ENCODE measurements at regions not wholly inside any gene's neighbourhood (a gene's known extent, or its start where the extent isn't known, plus 50 kb on each side); places are given as distances from the start of the nearest gene placed in this dataset.
"Not testable (repeated sequence)": the region's sequence is repeated elsewhere in the genome, so short reads cannot be mapped to it uniquely, and the experiment has no call there.

DNA sequence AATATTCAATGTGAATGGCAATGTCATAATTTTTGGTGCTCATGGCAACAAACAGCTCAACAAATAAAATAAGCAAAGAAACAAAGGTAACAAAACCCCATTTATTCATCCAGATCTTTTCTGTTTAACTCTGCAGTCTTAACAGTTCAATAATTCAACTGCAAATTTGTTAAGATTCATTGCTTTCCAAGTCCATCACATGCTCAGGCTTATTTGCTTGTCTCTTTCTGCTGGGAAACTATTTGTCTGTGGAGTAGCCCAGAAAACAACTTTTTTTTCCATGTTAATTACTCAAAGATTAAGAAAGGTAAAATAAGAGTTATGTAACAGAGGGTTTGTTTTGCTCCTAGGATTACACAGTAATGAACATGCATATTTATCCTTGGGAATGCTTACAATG lies 92.6 kb upstream of the PNPT1 start:
- Histone ChIP-seq H3K27me3 (no peaks in the 10 kb centered on the region), H3K4me1 (no peaks in the 10 kb centered on the region), H3K36me3 (no peaks in the 10 kb centered on the region), H3K4me3 (no peak overlapping the region), H3K9me3 (no peaks in the 10 kb centered on the region), H3K27ac (no peak overlapping the region)
- DNase-seq: no peak
- TF ChIP-seq, protein P1, sequence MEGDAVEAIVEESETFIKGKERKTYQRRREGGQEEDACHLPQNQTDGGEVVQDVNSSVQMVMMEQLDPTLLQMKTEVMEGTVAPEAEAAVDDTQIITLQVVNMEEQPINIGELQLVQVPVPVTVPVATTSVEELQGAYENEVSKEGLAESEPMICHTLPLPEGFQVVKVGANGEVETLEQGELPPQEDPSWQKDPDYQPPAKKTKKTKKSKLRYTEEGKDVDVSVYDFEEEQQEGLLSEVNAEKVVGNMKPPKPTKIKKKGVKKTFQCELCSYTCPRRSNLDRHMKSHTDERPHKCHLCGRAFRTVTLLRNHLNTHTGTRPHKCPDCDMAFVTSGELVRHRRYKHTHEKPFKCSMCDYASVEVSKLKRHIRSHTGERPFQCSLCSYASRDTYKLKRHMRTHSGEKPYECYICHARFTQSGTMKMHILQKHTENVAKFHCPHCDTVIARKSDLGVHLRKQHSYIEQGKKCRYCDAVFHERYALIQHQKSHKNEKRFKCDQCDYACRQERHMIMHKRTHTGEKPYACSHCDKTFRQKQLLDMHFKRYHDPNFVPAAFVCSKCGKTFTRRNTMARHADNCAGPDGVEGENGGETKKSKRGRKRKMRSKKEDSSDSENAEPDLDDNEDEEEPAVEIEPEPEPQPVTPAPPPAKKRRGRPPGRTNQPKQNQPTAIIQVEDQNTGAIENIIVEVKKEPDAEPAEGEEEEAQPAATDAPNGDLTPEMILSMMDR (IDR thresholded peaks at IDR 0.05): no peak
- no peak for ATAC-seq
- intact Hi-C loops (cut with DNase I): no loop called here

DNA sequence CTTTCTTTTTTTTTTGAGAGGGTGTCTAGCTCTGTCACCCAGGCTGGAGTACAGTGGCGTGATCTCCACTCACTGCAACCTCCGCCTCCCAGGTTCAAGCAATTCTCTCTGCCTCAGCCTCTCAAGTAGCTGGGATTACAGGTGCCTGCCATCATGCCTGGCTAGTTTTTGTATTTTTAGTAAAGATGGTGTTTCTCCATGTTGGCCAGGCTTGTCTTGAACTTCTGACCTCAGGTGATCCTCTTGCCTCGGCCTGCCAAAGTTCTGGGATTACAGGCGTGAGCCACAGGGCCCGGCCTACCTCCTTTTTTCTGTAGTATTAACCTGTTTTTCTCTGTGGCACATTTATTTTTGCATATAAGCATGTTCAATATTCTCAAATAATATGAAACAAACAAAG lies 90.1 kb upstream of the PNPT1 start:
- H3K36me3 ChIP-seq; DNase-seq; H3K27me3 ChIP-seq; intact Hi-C loops (cut with DNase I); H3K4me3 ChIP-seq; H3K9me3 ChIP-seq; H3K4me1 ChIP-seq; H3K27ac ChIP-seq; ATAC-seq: not testable (repeated sequence)

DNA sequence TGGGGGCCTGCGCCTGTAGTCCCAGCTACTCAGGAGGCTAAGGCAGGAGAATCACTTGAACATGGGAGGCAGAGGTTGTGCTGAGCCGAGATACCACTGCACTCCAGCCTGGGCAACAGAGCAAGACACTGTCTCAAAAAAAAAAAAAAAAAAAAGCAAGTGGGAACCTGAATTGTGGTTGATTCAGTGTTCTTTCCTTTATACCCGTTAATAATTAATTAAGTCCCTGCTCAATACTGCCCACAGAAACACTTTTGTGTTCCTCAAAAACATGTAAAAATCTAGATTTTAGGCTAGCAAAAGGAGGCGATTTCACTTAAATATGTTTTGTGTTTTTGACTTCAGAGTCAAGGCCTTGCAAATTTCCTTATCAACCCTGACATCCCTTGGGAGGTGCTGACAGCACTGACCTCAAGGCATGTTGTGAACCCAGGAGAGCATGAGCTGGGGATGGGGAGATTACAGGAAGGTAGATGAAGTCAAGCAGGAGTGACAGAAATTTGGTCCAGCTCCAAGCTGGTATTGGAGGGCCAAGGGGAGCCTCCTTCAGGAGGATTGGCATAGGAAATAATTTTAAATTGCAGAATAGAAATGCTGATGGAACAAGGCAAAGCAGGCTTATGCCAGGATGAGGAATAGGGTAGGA lies 89.0 kb upstream of the PNPT1 start:
- H3K27me3 ChIP-seq: no peaks in the 10 kb centered on the region
- TF ChIP-seq, protein P1 (IDR thresholded peaks at IDR 0.05): no peak

DNA sequence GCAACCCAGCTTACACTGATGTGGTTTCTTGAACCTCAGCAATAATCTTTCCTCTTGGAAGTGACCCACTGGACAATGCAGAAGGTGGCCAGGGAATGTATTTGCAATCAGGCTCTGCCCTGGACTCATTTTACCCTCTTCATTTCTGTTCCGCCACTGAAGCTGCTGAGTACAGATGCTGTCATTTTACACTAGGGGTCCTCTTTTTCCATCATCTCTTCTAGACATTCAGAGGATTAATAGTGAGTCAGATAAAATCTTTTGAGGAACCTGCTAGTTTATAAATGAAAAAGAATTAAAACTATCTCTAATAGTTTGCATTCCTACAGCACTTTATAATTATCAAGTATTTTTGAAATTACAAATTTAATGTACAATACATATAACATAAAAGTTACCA lies 87.9 kb upstream of the PNPT1 start:
- ATAC-seq (no peak), DNase-seq (no peak)
- Histone ChIP-seq H3K36me3 (no peaks in the 10 kb centered on the region), H3K27me3 (no peaks in the 10 kb centered on the region), H3K4me1 (no peaks in the 10 kb centered on the region), H3K27ac (no peak overlapping the region), H3K9me3 (no peaks in the 10 kb centered on the region), H3K4me3 (no peak overlapping the region)
- intact Hi-C loops (cut with DNase I): no loop called here
- TF ChIP-seq, protein P1 (IDR thresholded peaks at IDR 0.05): no peak

More for the DNA sequence above, 89.0 kb upstream of the PNPT1 start:
- intact Hi-C loops (cut with DNase I): no loop called here
- DNase-seq (no peak), ATAC-seq (no peak)
- Histone ChIP-seq H3K27ac (no peak overlapping the region), H3K36me3 (no peaks in the 10 kb centered on the region), H3K4me1 (no peaks in the 10 kb centered on the region), H3K9me3 (no peaks in the 10 kb centered on the region), H3K4me3 (no peak overlapping the region)

DNA sequence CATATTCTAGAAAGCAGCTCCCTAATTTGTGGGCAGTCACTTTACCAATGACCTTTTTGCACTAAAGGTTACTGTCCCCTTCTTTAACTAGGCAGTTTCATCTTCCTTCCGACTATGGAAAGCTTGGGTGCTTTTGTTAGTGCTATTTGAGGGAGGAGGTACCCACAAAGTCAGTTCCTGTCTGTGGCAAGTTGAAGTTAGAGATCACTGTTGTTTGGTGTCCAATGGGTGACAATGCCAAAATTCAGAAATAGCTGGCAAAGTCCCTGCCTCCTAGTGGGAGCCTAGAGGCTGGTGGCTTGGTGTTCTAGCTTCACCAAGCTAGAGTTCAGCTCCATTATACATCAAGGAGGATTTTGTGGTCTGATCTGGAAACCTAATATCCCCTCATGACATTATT lies 87.1 kb upstream of the PNPT1 start:
- Histone ChIP-seq H3K36me3 (no peaks in the 10 kb centered on the region), H3K27ac (no peak overlapping the region), H3K9me3 (no peaks in the 10 kb centered on the region), H3K4me1 (no peaks in the 10 kb centered on the region), H3K4me3 (no peak overlapping the region), H3K27me3 (no peaks in the 10 kb centered on the region)
- DNase-seq: no peak
- no peak for ATAC-seq
- TF ChIP-seq, protein P1 (IDR thresholded peaks at IDR 0.05): no peak
- intact Hi-C loops (cut with DNase I): no loop called here

Data from left lung (tissue), 4 donors.